ENCODE measurements at regions not wholly inside any gene's neighbourhood (a gene's known extent, or its start where the extent isn't known, plus 50 kb on each side); places are given as distances from the start of the nearest gene placed in this dataset.

DNA sequence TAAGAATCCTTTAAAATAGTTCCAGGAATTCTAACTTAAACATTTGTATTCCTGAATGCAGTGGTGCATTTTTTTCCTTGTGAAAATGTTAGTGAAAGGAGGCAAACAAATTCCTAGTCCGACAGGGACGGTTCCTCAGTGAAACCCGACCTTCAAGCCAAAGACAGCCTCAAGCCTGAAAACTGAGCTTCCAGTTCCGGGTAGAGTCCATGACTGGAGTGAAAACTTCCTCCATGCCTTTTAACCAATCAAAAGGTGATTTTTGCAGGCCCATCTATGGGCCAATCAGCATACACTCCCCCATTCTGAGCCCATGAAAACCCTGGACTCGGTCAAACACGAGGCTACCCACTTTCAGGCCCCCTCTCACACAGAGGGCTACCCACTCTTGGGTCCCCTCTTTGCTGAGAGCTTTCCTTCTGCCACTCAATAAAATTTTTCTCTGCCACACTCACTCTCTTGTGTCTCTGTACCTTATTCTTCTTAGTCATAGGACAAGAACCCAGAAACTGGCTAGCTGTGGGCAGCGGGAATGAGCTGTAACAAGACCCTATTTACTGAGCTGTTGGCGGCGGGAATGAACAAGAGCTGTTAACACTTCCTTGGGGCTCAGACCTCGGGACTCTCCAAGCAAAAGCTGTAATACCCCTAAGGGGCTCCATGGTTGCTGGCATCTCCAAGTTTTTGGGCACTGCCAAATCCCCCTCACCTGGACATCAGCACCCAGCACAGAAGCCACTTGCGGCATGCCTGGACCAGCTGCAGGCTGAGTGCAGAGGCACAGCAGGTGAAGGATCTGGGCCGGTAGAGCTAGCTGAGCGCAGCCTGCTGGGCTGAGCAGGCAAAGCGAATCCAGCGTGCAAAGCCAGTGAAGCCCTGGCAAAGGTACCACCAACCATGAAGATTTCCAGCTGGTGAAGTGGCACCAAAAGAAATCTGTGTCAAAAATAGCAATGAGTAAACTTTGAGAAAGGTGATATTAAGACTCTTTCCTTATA lies 598.8 kb downstream of the MCTP2 start:
- Histone ChIP-seq H3K4me1 (replicated peaks) (no peaks in the 10 kb centered on the region), H3K9me3 (no peaks in the 10 kb centered on the region), H3K36me3 (no peaks in the 10 kb centered on the region), H3K27ac (no peak overlapping the region), H3K27me3 (replicated peaks; ENCODE audit: insufficient read depth) (no peaks in the 10 kb centered on the region), H3K4me3 (no peak overlapping the region)
- TF ChIP-seq POLR2AphosphoS5 (IDR thresholded peaks at IDR 0.05) (no peak), POLR2A (IDR thresholded peaks at IDR 0.05) (no peak)
- TF ChIP-seq, protein P1, sequence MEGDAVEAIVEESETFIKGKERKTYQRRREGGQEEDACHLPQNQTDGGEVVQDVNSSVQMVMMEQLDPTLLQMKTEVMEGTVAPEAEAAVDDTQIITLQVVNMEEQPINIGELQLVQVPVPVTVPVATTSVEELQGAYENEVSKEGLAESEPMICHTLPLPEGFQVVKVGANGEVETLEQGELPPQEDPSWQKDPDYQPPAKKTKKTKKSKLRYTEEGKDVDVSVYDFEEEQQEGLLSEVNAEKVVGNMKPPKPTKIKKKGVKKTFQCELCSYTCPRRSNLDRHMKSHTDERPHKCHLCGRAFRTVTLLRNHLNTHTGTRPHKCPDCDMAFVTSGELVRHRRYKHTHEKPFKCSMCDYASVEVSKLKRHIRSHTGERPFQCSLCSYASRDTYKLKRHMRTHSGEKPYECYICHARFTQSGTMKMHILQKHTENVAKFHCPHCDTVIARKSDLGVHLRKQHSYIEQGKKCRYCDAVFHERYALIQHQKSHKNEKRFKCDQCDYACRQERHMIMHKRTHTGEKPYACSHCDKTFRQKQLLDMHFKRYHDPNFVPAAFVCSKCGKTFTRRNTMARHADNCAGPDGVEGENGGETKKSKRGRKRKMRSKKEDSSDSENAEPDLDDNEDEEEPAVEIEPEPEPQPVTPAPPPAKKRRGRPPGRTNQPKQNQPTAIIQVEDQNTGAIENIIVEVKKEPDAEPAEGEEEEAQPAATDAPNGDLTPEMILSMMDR (IDR thresholded peaks at IDR 0.05), result no peak
- intact Hi-C loops (cut with DNase I), result no loop called here
- WGBS, result 91% methylated on average over 15 of the region's 15 CpGs
- DNase-seq (ENCODE audit: low spot score), result no peak

DNA sequence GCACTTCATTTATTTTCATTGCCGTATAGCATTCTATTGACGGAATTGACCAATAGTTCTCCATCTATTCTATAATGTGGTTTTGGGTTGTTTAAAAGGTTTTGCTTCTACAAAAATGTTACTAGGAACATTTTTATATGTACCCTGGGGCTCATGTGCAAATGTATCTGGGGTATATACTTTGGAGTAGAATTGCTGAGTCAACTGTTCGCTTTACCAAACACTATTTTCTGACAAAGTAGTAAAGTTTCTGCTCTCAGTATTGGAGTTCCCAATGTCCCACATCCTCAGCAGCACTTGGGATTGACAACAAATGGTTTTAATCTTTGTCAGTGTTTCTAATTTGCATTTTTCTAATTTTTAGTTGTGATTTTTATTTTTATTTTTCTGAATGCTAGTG lies 602.6 kb downstream of the MCTP2 start:
- no peaks in the 10 kb centered on the region for H3K9me3 ChIP-seq
- TF ChIP-seq POLR2A (IDR thresholded peaks at IDR 0.05) (no peak), POLR2AphosphoS5 (IDR thresholded peaks at IDR 0.05) (no peak)
- TF ChIP-seq, protein P1 (IDR thresholded peaks at IDR 0.05), result no peak
- no peak overlapping the region for H3K4me3 ChIP-seq
- no peak for DNase-seq (ENCODE audit: low spot score)
- no peaks in the 10 kb centered on the region for H3K36me3 ChIP-seq
- no peaks in the 10 kb centered on the region for H3K4me1 ChIP-seq (replicated peaks)
- 91% methylated on average over 3 of the region's 3 CpGs for WGBS
- intact Hi-C loops (cut with DNase I), result no loop called here
- no peaks in the 10 kb centered on the region for H3K27me3 ChIP-seq (replicated peaks; ENCODE audit: insufficient read depth)
- H3K27ac ChIP-seq, result no peak overlapping the region

GRCh38 chr15:94834494-94834893 lies 603.1 kb downstream of the MCTP2 start:
- 82% methylated on average over 1 of the region's 1 CpG for WGBS
- H3K4me1 ChIP-seq (replicated peaks), result no peaks in the 10 kb centered on the region
- no peaks in the 10 kb centered on the region for H3K27me3 ChIP-seq (replicated peaks; ENCODE audit: insufficient read depth)
- no peaks in the 10 kb centered on the region for H3K36me3 ChIP-seq
- H3K4me3 ChIP-seq, result no peak overlapping the region
- TF ChIP-seq POLR2A (IDR thresholded peaks at IDR 0.05), result no peak
- TF ChIP-seq, protein P1 (IDR thresholded peaks at IDR 0.05), result no peak
- no peak for TF ChIP-seq POLR2AphosphoS5 (IDR thresholded peaks at IDR 0.05)
- H3K27ac ChIP-seq, result no peak overlapping the region
- H3K9me3 ChIP-seq, result no peaks in the 10 kb centered on the region
- no peak for DNase-seq (ENCODE audit: low spot score)
- intact Hi-C loops (cut with DNase I), result no loop called here

GRCh38 chr15:94838281-94838680 lies 606.9 kb downstream of the MCTP2 start:
- no peak for DNase-seq (ENCODE audit: low spot score)
- H3K36me3 ChIP-seq, result no peaks in the 10 kb centered on the region
- intact Hi-C loops (cut with DNase I), result no loop called here
- no peaks in the 10 kb centered on the region for H3K4me1 ChIP-seq (replicated peaks)
- H3K27ac ChIP-seq, result no peak overlapping the region
- H3K9me3 ChIP-seq, result no peaks in the 10 kb centered on the region
- TF ChIP-seq POLR2A (IDR thresholded peaks at IDR 0.05) (no peak), POLR2AphosphoS5 (IDR thresholded peaks at IDR 0.05) (no peak)
- TF ChIP-seq, protein P1 (IDR thresholded peaks at IDR 0.05), result no peak
- WGBS, result 22% methylated on average over 1 of the region's 1 CpG
- H3K27me3 ChIP-seq (replicated peaks; ENCODE audit: insufficient read depth), result no peaks in the 10 kb centered on the region
- no peak overlapping the region for H3K4me3 ChIP-seq
